MM.1S (cell line): ENCODE measurements at regions not wholly inside any gene's neighbourhood (a gene's known extent, or its start where the extent isn't known, plus 50 kb on each side); places are given as distances from the start of the nearest gene placed in this dataset.

Source experiments
- DNase-seq: peaks from one replicate; pipeline ENCODE4 v3.0.0-alpha.2; 2015
- H2AFZ ChIP-seq: fragments of 300-600 bp; sonication (generic); 2 replicates; pipeline ENCODE4 v1.6.0; 2016; ENCODE audit warnings: antibody characterized with exemption, low read length
- H3F3A ChIP-seq: fragments of 300-600 bp; sonication (generic); 2 replicates; pipeline ENCODE4 v1.6.1; 2016; ENCODE audit warnings: mild to moderate bottlenecking, antibody characterized with exemption, low read length, moderate library complexity, mixed read lengths; ENCODE audit not compliant: insufficient read depth
- H3K27ac ChIP-seq: fragments of 300-600 bp; sonication (generic); 2 replicates; pipeline ENCODE4 v1.5.1; 2016; ENCODE audit warnings: mild to moderate bottlenecking, low read length
- H3K27me3 ChIP-seq: fragments of 300-600 bp; sonication (generic); replicated peaks from 2 replicates; pipeline ENCODE4 v1.6.0; 2016; ENCODE audit warnings: low read length; ENCODE audit not compliant: insufficient read depth
- H3K36me3 ChIP-seq: fragments of 300-600 bp; sonication (generic); replicated peaks from 2 replicates; pipeline ENCODE4 v1.6.1; 2016; ENCODE audit warnings: mild to moderate bottlenecking, low read length, mixed read lengths; ENCODE audit not compliant: insufficient read depth
- H3K4me1 ChIP-seq: fragments of 300-600 bp; sonication (generic); 2 replicates; pipeline ENCODE4 v1.6.1; 2016; ENCODE audit warnings: low read length, mixed read lengths
- H3K4me2 ChIP-seq: fragments of 300-600 bp; sonication (generic); 2 replicates; pipeline ENCODE4 v1.6.0; 2016; ENCODE audit warnings: low read depth, low read length
- H3K4me3 ChIP-seq: fragments of 300-600 bp; sonication (generic); 2 replicates; pipeline ENCODE4 v1.5.1; 2016; ENCODE audit warnings: low read length, mixed read lengths
- H3K79me2 ChIP-seq: fragments of 300-600 bp; sonication (generic); 2 replicates; pipeline ENCODE4 v1.6.1; 2016; ENCODE audit warnings: mixed run types, low read length, mixed read lengths
- H3K9ac ChIP-seq: fragments of 300-600 bp; sonication (generic); 2 replicates; pipeline ENCODE4 v1.6.1; 2016; ENCODE audit warnings: low read length, mixed read lengths
- H3K9me2 ChIP-seq: fragments of 300-600 bp; sonication (generic); replicated peaks from 2 replicates; pipeline ENCODE4 v1.6.1; 2016; ENCODE audit warnings: mild to moderate bottlenecking, low read length, mixed read lengths; ENCODE audit not compliant: insufficient read depth
- H3K9me3 ChIP-seq: fragments of 300-600 bp; sonication (generic); replicated peaks from 2 replicates; pipeline ENCODE4 v1.6.1; 2016; ENCODE audit warnings: mild to moderate bottlenecking, low read length, mixed read lengths; ENCODE audit not compliant: insufficient read depth
- H4K20me1 ChIP-seq: fragments of 300-600 bp; sonication (generic); 2 replicates; pipeline ENCODE4 v1.6.1; 2016; ENCODE audit warnings: mild to moderate bottlenecking, low read length, moderate library complexity, mixed read lengths; ENCODE audit not compliant: insufficient read depth
- EZH2 ChIP-seq: fragments of 300-600 bp; sonication (generic); optimal IDR thresholded peaks from 2 replicates; pipeline ENCODE3; 2017; ENCODE audit warnings: low read depth, mild to moderate bottlenecking, antibody characterized with exemption, low read length, mixed read lengths
- EZH2phosphoT487 ChIP-seq: fragments of 300-600 bp; sonication (generic); IDR thresholded peaks from 2 replicates; pipeline ENCODE4 v1.6.1; 2018; ENCODE audit warnings: antibody characterized with exemption, low read length
- TF ChIP-seq, protein P1 (sequence below): fragments of 300-600 bp; sonication (generic); IDR thresholded peaks from 2 replicates; pipeline ENCODE4 v1.5.1; 2016; ENCODE audit warnings: antibody characterized with exemption, low read length, mixed read lengths

DNA sequence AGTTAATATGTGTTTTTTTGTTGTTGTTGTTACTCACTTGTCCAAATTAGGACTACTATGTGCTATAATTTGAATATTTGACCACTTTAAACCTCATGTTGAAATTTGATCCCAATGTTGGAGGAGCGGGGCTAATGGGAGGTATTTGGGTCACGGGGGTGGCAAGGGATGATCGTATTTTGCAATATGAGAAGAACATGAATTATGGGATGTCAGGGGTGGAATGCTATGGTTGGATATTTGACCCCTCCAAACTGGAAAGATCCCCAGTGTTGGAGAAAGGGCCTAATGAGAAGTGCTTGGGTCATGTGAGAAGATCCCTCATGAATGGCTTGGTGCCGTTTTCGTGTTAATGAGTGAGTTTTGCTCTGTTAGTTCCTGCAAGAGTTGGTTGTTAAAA, 119.8 kb downstream of the NUDT12 start:
- no peaks in the 10 kb centered on the region for H3F3A ChIP-seq
- H3K79me2 ChIP-seq, result no peaks in the 10 kb centered on the region
- TF ChIP-seq, protein P1, sequence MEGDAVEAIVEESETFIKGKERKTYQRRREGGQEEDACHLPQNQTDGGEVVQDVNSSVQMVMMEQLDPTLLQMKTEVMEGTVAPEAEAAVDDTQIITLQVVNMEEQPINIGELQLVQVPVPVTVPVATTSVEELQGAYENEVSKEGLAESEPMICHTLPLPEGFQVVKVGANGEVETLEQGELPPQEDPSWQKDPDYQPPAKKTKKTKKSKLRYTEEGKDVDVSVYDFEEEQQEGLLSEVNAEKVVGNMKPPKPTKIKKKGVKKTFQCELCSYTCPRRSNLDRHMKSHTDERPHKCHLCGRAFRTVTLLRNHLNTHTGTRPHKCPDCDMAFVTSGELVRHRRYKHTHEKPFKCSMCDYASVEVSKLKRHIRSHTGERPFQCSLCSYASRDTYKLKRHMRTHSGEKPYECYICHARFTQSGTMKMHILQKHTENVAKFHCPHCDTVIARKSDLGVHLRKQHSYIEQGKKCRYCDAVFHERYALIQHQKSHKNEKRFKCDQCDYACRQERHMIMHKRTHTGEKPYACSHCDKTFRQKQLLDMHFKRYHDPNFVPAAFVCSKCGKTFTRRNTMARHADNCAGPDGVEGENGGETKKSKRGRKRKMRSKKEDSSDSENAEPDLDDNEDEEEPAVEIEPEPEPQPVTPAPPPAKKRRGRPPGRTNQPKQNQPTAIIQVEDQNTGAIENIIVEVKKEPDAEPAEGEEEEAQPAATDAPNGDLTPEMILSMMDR, result no peak
- TF ChIP-seq EZH2 (no peak), EZH2phosphoT487 (no peak)
- H3K9me3 ChIP-seq, result no peaks in the 10 kb centered on the region
- no peak overlapping the region for H3K27ac ChIP-seq
- H3K9me2 ChIP-seq, result no peaks in the 10 kb centered on the region
- no peak overlapping the region for H3K4me3 ChIP-seq
- H3K9ac ChIP-seq, result no peak overlapping the region
- H3K36me3 ChIP-seq, result no peaks in the 10 kb centered on the region
- no peak for DNase-seq
- H3K27me3 ChIP-seq, result no peaks in the 10 kb centered on the region
- H2AFZ ChIP-seq, result no peak overlapping the region
- no peak overlapping the region for H3K4me2 ChIP-seq
- H4K20me1 ChIP-seq, result no peaks in the 10 kb centered on the region
- H3K4me1 ChIP-seq, result no peaks in the 10 kb centered on the region

- no peaks in the 10 kb centered on the region for H4K20me1 ChIP-seq
- H3K9me2 ChIP-seq, result no peaks in the 10 kb centered on the region
- no peak for TF ChIP-seq EZH2phosphoT487
- TF ChIP-seq, protein P1, result peak; percentile 37
- H3K79me2 ChIP-seq, result no peaks in the 10 kb centered on the region
- no peak overlapping the region for H3K27ac ChIP-seq
- DNase-seq, result peak; percentile 47
- H3K9me3 ChIP-seq, result no peaks in the 10 kb centered on the region
- no peak overlapping the region for H3K9ac ChIP-seq
- H3K36me3 ChIP-seq, result no peaks in the 10 kb centered on the region
- no peak overlapping the region for H3K4me2 ChIP-seq
- H3K4me1 ChIP-seq, result no peaks in the 10 kb centered on the region
- H2AFZ ChIP-seq, result no peak overlapping the region
- H3K27me3 ChIP-seq, result no peaks in the 10 kb centered on the region
- H3F3A ChIP-seq, result no peaks in the 10 kb centered on the region
- no peak overlapping the region for H3K4me3 ChIP-seq
Measured at GRCh38 chr5:103441523-103441922, 121.1 kb downstream of the NUDT12 start.

DNA sequence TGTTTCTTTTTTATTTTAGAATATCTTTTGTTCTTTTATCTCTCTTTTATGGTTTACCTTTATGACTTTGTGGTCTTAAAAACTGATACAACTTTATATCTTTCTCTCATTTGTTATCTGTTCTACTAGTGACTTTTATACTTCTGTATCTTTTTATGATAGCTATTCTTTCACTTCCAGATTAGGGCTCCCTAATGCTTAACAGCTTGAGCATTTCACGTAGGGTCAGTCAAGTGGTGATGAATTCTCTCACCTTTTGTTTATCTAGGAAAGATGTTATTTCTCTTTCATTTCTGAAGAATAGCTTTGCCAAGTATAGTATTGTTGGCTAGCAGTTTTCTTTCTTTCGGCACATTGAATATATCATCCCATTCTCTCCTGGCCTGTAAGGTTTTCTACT, 123.6 kb downstream of the NUDT12 start:
- no peaks in the 10 kb centered on the region for H3F3A ChIP-seq
- H3K27ac ChIP-seq, result no peak overlapping the region
- no peaks in the 10 kb centered on the region for H3K9me2 ChIP-seq
- no peaks in the 10 kb centered on the region for H3K36me3 ChIP-seq
- H3K4me3 ChIP-seq, result no peak overlapping the region
- H3K9ac ChIP-seq, result no peak overlapping the region
- no peak for TF ChIP-seq EZH2phosphoT487
- TF ChIP-seq EZH2, result no peak
- TF ChIP-seq, protein P1, result no peak
- H3K9me3 ChIP-seq, result no peaks in the 10 kb centered on the region
- no peak overlapping the region for H2AFZ ChIP-seq
- H3K4me1 ChIP-seq, result no peaks in the 10 kb centered on the region
- no peak for DNase-seq
- H3K27me3 ChIP-seq, result no peaks in the 10 kb centered on the region
- H3K79me2 ChIP-seq, result no peaks in the 10 kb centered on the region
- H4K20me1 ChIP-seq, result no peaks in the 10 kb centered on the region
- no peak overlapping the region for H3K4me2 ChIP-seq
